GM19035 (cell line): ENCODE measurements at regions not wholly inside any gene's neighbourhood (a gene's known extent, or its start where the extent isn't known, plus 50 kb on each side); places are given as distances from the start of the nearest gene placed in this dataset.

ENCODE experiments used
- ATAC-seq: cut with Tn5 transposase; IDR thresholded peaks from one replicate; pipeline ENCODE4 v1.9.1; 2021; ENCODE audit not compliant: unreplicated experiment

- ATAC-seq, result no peak
Observed at GRCh38 chr3:117725314-117725713, 1015.7 kb downstream of the TUSC7 start.

GRCh38 chr3:117726776-117727175 lies 1017.2 kb downstream of the TUSC7 start:
- no peak for ATAC-seq

GRCh38 chr3:117728226-117728625 lies 1018.6 kb downstream of the TUSC7 start:
- ATAC-seq, result no peak

GRCh38 chr3:117734496-117734895 lies 1024.9 kb downstream of the TUSC7 start:
- ATAC-seq, result no peak

GRCh38 chr3:117735481-117736101 lies 1026.0 kb downstream of the TUSC7 start:
- ATAC-seq, result no peak

GRCh38 chr3:117736846-117737245 lies 1027.3 kb downstream of the TUSC7 start:
- no peak for ATAC-seq

- no peak for ATAC-seq
Observed at GRCh38 chr3:117743993-117744392, 1034.4 kb downstream of the TUSC7 start.

GRCh38 chr3:117744935-117745334 lies 1035.4 kb downstream of the TUSC7 start:
- no peak for ATAC-seq

- ATAC-seq, result no peak
Observed at GRCh38 chr3:117745516-117745915, 1035.9 kb downstream of the TUSC7 start.

- no peak for ATAC-seq
Observed at GRCh38 chr3:117746066-117746465, 1036.5 kb downstream of the TUSC7 start.

GRCh38 chr3:117748131-117748530 lies 1038.6 kb downstream of the TUSC7 start:
- ATAC-seq, result no peak

- ATAC-seq, result no peak
Observed at GRCh38 chr3:117750674-117751269, 1041.2 kb downstream of the TUSC7 start.

- no peak for ATAC-seq
Observed at GRCh38 chr3:117751651-117752050, 1042.1 kb downstream of the TUSC7 start.

GRCh38 chr3:117752984-117753717 lies 1043.6 kb downstream of the TUSC7 start:
- ATAC-seq, result no peak

- no peak for ATAC-seq
Observed at GRCh38 chr3:117754058-117754457, 1044.5 kb downstream of the TUSC7 start.

- ATAC-seq, result no peak
Observed at GRCh38 chr3:117754841-117755240, 1045.3 kb downstream of the TUSC7 start.

- no peak for ATAC-seq
Observed at GRCh38 chr3:117756563-117756962, 1047.0 kb downstream of the TUSC7 start.

- ATAC-seq, result no peak
Observed at GRCh38 chr3:117761703-117762620, 1052.4 kb downstream of the TUSC7 start.

GRCh38 chr3:117762621-117763037 lies 1053.0 kb downstream of the TUSC7 start:
- ATAC-seq, result no peak

GRCh38 chr3:117763561-117763960 lies 1054.0 kb downstream of the TUSC7 start:
- no peak for ATAC-seq

- ATAC-seq, result no peak
Observed at GRCh38 chr3:117768581-117768980, 1059.0 kb downstream of the TUSC7 start.
